HEK293T (cell line): ENCODE measurements at regions not wholly inside any gene's neighbourhood (a gene's known extent, or its start where the extent isn't known, plus 50 kb on each side); places are given as distances from the start of the nearest gene placed in this dataset.

ENCODE experiments used
- ARNT ChIP-seq: fragments of 450-650 bp; IDR thresholded peaks from 2 replicates; pipeline ENCODE4 v1.6.1; 2017; ENCODE audit warnings: mild to moderate bottlenecking
- BHLHE40 ChIP-seq: fragments of 450-650 bp; IDR thresholded peaks from 2 replicates; pipeline ENCODE4 v1.6.1; 2016; ENCODE audit warnings: mild to moderate bottlenecking, moderate library complexity, borderline replicate concordance
- ELF4 ChIP-seq: fragments of 450-650 bp; IDR thresholded peaks from 2 replicates; pipeline ENCODE4 v1.6.1; 2017; ENCODE audit warnings: antibody characterized with exemption
- FOXA1 ChIP-seq: fragments of 450-650 bp; IDR thresholded peaks from 2 replicates; pipeline ENCODE4 v1.6.1; 2016; ENCODE audit warnings: mild to moderate bottlenecking
- FOXK2 ChIP-seq: fragments of 450-650 bp; IDR thresholded peaks from 2 replicates; pipeline ENCODE4 v1.6.1; 2016; ENCODE audit warnings: mild to moderate bottlenecking
- PKNOX1 ChIP-seq: fragments of 450-650 bp; IDR thresholded peaks from 2 replicates; pipeline ENCODE4 v1.6.1; 2016

- TF ChIP-seq FOXK2 (no peak), BHLHE40 (no peak), FOXA1 (no peak), ELF4 (no peak), PKNOX1 (no peak), ARNT (no peak)
Observed at GRCh38 chr1:187893471-187893870, 1064.7 kb downstream of the PLA2G4A start.
